Testis (tissue), 2 donors: ENCODE measurements at regions not wholly inside any gene's neighbourhood (a gene's known extent, or its start where the extent isn't known, plus 50 kb on each side); places are given as distances from the start of the nearest gene placed in this dataset.

Experiments used
- POLR2A ChIP-seq: fragments of 450-650 bp; IDR thresholded peaks from one replicate; pipeline ENCODE4 v1.6.1; 2017; ENCODE audit warnings: antibody characterized with exemption, mild to moderate bottlenecking, moderate library complexity
- TF ChIP-seq, protein P1 (sequence below), 3 experiments: fragments of 450-650 bp in 2 of 3; fragments of 200-600 bp in 1 of 3; sonication (generic) in 1 of 3; IDR thresholded peaks; one replicate each; pipeline ENCODE4 v1.5.1; 2016 to 2019; ENCODE audit warnings: antibody characterized with exemption in 3 of 3, mild to moderate bottlenecking in 2 of 3, moderate library complexity in 1 of 3

DNA sequence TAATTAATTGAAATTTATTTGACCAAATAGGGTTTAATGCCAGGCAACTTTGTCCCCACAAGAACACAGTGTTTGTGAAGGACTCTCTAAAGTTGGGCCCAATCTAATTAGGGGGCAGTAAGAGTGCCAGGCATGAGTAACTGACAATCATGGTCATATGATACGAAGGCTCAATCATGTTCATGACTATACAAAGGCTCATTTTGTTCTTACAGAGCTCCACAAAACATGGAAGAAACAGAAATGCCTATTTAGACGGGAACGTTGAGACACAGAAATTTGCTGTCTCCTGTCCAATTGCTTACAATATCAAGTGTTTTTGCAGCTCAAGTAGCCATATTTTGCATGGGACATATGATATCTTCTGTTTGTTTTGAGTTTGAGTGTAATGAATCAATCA lies 391.1 kb downstream of the SI start:
- TF ChIP-seq, protein P1, sequence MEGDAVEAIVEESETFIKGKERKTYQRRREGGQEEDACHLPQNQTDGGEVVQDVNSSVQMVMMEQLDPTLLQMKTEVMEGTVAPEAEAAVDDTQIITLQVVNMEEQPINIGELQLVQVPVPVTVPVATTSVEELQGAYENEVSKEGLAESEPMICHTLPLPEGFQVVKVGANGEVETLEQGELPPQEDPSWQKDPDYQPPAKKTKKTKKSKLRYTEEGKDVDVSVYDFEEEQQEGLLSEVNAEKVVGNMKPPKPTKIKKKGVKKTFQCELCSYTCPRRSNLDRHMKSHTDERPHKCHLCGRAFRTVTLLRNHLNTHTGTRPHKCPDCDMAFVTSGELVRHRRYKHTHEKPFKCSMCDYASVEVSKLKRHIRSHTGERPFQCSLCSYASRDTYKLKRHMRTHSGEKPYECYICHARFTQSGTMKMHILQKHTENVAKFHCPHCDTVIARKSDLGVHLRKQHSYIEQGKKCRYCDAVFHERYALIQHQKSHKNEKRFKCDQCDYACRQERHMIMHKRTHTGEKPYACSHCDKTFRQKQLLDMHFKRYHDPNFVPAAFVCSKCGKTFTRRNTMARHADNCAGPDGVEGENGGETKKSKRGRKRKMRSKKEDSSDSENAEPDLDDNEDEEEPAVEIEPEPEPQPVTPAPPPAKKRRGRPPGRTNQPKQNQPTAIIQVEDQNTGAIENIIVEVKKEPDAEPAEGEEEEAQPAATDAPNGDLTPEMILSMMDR (IDR thresholded peaks at IDR 0.05): no peak
- TF ChIP-seq POLR2A: no peak
